Fibroblast of the aortic adventitia (primary cell): ENCODE measurements at regions not wholly inside any gene's neighbourhood (a gene's known extent, or its start where the extent isn't known, plus 50 kb on each side); places are given as distances from the start of the nearest gene placed in this dataset.

Experiments
- DNase-seq: peaks from one replicate; pipeline ENCODE4 v3.0.0-alpha.2; 2010; ENCODE audit warnings: low read depth
- H3K4me3 ChIP-seq: 2 replicates; pipeline ENCODE4 v1.5.1; 2011; ENCODE audit warnings: low read depth, mild to moderate bottlenecking, control low read depth, low read length, moderate library complexity
- CTCF ChIP-seq: IDR thresholded peaks from 2 replicates; pipeline ENCODE4 v1.5.1; 2011; ENCODE audit warnings: mild to moderate bottlenecking, low read length, control low read depth, inconsistent platforms; ENCODE audit not compliant: insufficient read depth

- no peak for DNase-seq
- TF ChIP-seq CTCF, result no peak
- H3K4me3 ChIP-seq, result no peak overlapping the region
These were observed 1073.0 kb downstream of the BRD1 start for GRCh38 chr22:48754611-48755058.

- no peak for TF ChIP-seq CTCF
- DNase-seq, result no peak
- H3K4me3 ChIP-seq, result no peak overlapping the region
These were observed 1073.7 kb downstream of the BRD1 start for GRCh38 chr22:48753752-48754517.

GRCh38 chr22:48753381-48753730 is 1074.3 kb downstream of the BRD1 start:
- no peak for DNase-seq

GRCh38 chr22:48752451-48753380 is 1075.0 kb downstream of the BRD1 start:
- no peak for DNase-seq
- TF ChIP-seq CTCF, result no peak
- H3K4me3 ChIP-seq, result no peak overlapping the region

More at GRCh38 chr22:48753381-48753730, 1074.3 kb downstream of the BRD1 start:
- H3K4me3 ChIP-seq, result no peak overlapping the region
- no peak for TF ChIP-seq CTCF

GRCh38 chr22:48751539-48752437 is 1075.9 kb downstream of the BRD1 start:
- no peak for DNase-seq
- TF ChIP-seq CTCF, result no peak
- H3K4me3 ChIP-seq, result no peak overlapping the region

GRCh38 chr22:48750826-48751440 is 1076.7 kb downstream of the BRD1 start:
- no peak for DNase-seq
- no peak overlapping the region for H3K4me3 ChIP-seq

More at GRCh38 chr22:48750826-48751440, 1076.7 kb downstream of the BRD1 start:
- no peak for TF ChIP-seq CTCF
